ENCODE measurements at regions not wholly inside any gene's neighbourhood (a gene's known extent, or its start where the extent isn't known, plus 50 kb on each side); places are given as distances from the start of the nearest gene placed in this dataset.

- Histone ChIP-seq H2BK20ac (ENCODE audit: low read depth, low read length, poor library complexity, severe bottlenecking) (no peak overlapping the region), H2BK5ac (ENCODE audit: insufficient read length, low read length) (no peak overlapping the region), H3K27ac (ENCODE audit: insufficient read length, low read depth, low read length) (no peak overlapping the region), H2BK15ac (ENCODE audit: low read depth, low read length) (no peak overlapping the region), H3K23ac (ENCODE audit: insufficient read length, low read depth, low read length) (no peak overlapping the region), H4K91ac (ENCODE audit: insufficient read length, low read depth, low read length) (no peak overlapping the region), H3K9me3 (ENCODE audit: control insufficient read depth, low read depth, low read length) (no peaks in the 10 kb centered on the region), H3K79me2 (ENCODE audit: insufficient read depth, low read length) (no peaks in the 10 kb centered on the region), H3K4me1 (ENCODE audit: insufficient read depth, low read length) (no peaks in the 10 kb centered on the region), H3K14ac (ENCODE audit: insufficient read depth, low read length) (no peak overlapping the region), H2BK120ac (ENCODE audit: low read depth, low read length, poor library complexity, severe bottlenecking) (no peak overlapping the region), H3K4me2 (ENCODE audit: insufficient read depth, insufficient read length, low read length) (no peak overlapping the region), H3K18ac (ENCODE audit: insufficient read length, low read depth, low read length) (no peak overlapping the region), H2AK5ac (ENCODE audit: insufficient read length, low read length) (no peak overlapping the region), H4K5ac (ENCODE audit: insufficient read length, low read depth, low read length) (no peak overlapping the region), H3K56ac (ENCODE audit: insufficient read length, low read depth, low read length) (no peak overlapping the region), H2AFZ (ENCODE audit: low read length) (no peak overlapping the region), H3K27me3 (ENCODE audit: insufficient read depth, low read length) (no peaks in the 10 kb centered on the region), H3K9ac (ENCODE audit: extremely low read depth, insufficient read length, low read length) (no peak overlapping the region), H4K20me1 (ENCODE audit: control insufficient read depth, insufficient read depth, insufficient read length) (no peaks in the 10 kb centered on the region), H3K4ac (ENCODE audit: low read depth, low read length) (no peak overlapping the region), H2BK12ac (ENCODE audit: insufficient read length, low read depth, low read length) (no peak overlapping the region), H3T11ph (ENCODE audit: low read length) (no peak overlapping the region), H3K23me2 (ENCODE audit: insufficient read length, low read depth, low read length, poor library complexity, severe bottlenecking) (no peaks in the 10 kb centered on the region), H4K8ac (replicated peaks; ENCODE audit: insufficient read length, low read depth, low read length) (no peak overlapping the region), H3K79me1 (ENCODE audit: insufficient read depth, low read depth, low read length, poor library complexity, severe bottlenecking) (no peaks in the 10 kb centered on the region)
- TF ChIP-seq CTCF (conservative IDR thresholded peaks at IDR 0.05) = no peak
- Mint-ChIP-seq H3K4me1 (no peaks in the 10 kb centered on the region), H3K36me3 (ENCODE audit: insufficient read depth in 1 of 3, low read depth in 3 of 3) (peaks cover 3 to 15% (median 11%) of the 10 kb centered on the region in 3 experiments; a peak in 5 of 7 replicates), H3K27ac (no peak overlapping the region), H3K9me3 (peaks cover 20 to 27% of the 10 kb centered on the region in 2 experiments), H3K27me3 (ENCODE audit: low read depth) (no peaks in the 10 kb centered on the region), H3K4me3 (no peak overlapping the region)
- WGBS (ENCODE audit: extremely low coverage, insufficient read length, low lambda C conversion rate) = no CpG with 5 or more reads among the region's 4 CpGs
- DNase-seq = no peak
Measured at GRCh38 chr10:1903982-1904381, 166.7 kb upstream of the ADARB2 start.
